ENCODE measurements at regions not wholly inside any gene's neighbourhood (a gene's known extent, or its start where the extent isn't known, plus 50 kb on each side); places are given as distances from the start of the nearest gene placed in this dataset.
A peak's percentile ranks its signal among the peaks of the same experiment; 100 is the strongest.

GRCh38 chr5:60386436-60387050 lies 313.4 kb downstream of the DEPDC1B start:
- H3K27me3 ChIP-seq (ENCODE audit: insufficient read depth, low read depth): no peaks in the 10 kb centered on the region
- H3F3A ChIP-seq (ENCODE audit: insufficient read depth, low read depth): no peaks in the 10 kb centered on the region
- no peaks in the 10 kb centered on the region for H3K36me3 ChIP-seq (ENCODE audit: low read depth)
- H3K4me3 ChIP-seq: no peak overlapping the region
- H3K4me1 ChIP-seq (replicated peaks; ENCODE audit: insufficient read depth): no peaks in the 10 kb centered on the region
- no peak overlapping the region for H2AFZ ChIP-seq
- TF ChIP-seq, protein P1, sequence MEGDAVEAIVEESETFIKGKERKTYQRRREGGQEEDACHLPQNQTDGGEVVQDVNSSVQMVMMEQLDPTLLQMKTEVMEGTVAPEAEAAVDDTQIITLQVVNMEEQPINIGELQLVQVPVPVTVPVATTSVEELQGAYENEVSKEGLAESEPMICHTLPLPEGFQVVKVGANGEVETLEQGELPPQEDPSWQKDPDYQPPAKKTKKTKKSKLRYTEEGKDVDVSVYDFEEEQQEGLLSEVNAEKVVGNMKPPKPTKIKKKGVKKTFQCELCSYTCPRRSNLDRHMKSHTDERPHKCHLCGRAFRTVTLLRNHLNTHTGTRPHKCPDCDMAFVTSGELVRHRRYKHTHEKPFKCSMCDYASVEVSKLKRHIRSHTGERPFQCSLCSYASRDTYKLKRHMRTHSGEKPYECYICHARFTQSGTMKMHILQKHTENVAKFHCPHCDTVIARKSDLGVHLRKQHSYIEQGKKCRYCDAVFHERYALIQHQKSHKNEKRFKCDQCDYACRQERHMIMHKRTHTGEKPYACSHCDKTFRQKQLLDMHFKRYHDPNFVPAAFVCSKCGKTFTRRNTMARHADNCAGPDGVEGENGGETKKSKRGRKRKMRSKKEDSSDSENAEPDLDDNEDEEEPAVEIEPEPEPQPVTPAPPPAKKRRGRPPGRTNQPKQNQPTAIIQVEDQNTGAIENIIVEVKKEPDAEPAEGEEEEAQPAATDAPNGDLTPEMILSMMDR (conservative IDR thresholded peaks at IDR 0.05): no peak
- TF ChIP-seq EZH2 (IDR thresholded peaks at IDR 0.05; ENCODE audit: low read depth): no peak
- H3K4me2 ChIP-seq: no peak overlapping the region
- BruUV-seq (replicated peaks): no TSS peak
- intact Hi-C loops (cut with micrococcal nuclease; ENCODE audit: unreplicated experiment): loop anchor here (10.0 kb wide), 1 partner anchor 222 kb away; no protein-coding TSS in a partner anchor
- CTCF ChIA-PET: no interaction called here
- no peaks in the 10 kb centered on the region for H3K9me2 ChIP-seq (ENCODE audit: insufficient read depth)
- no peak overlapping the region for H3K27ac ChIP-seq
- H4K20me1 ChIP-seq (ENCODE audit: insufficient read depth): no peaks in the 10 kb centered on the region
- no peak for DNase-seq
- H3K79me2 ChIP-seq (ENCODE audit: low read depth): no peaks in the 10 kb centered on the region
- no peaks in the 10 kb centered on the region for H3K9me3 ChIP-seq (ENCODE audit: insufficient read depth, low read depth)
- POLR2A ChIA-PET (ENCODE audit: unreplicated experiment): no interaction called here

- no peaks in the 10 kb centered on the region for H3K9me3 ChIP-seq (ENCODE audit: insufficient read depth, low read depth)
- H3K36me3 ChIP-seq (ENCODE audit: low read depth): no peaks in the 10 kb centered on the region
- intact Hi-C loops (cut with micrococcal nuclease; ENCODE audit: unreplicated experiment): loop anchor here (1.0 to 10.0 kb wide), 2 partner anchors 218 to 568 kb away; no protein-coding TSS in a partner anchor
- POLR2A ChIA-PET (ENCODE audit: unreplicated experiment): no interaction called here
- H3K27ac ChIP-seq: no peak overlapping the region
- H3K9me2 ChIP-seq (ENCODE audit: insufficient read depth): no peaks in the 10 kb centered on the region
- no peaks in the 10 kb centered on the region for H3K27me3 ChIP-seq (ENCODE audit: insufficient read depth, low read depth)
- no peaks in the 10 kb centered on the region for H3K79me2 ChIP-seq (ENCODE audit: low read depth)
- BruUV-seq (replicated peaks): no TSS peak
- H3K4me1 ChIP-seq (replicated peaks; ENCODE audit: insufficient read depth): no peaks in the 10 kb centered on the region
- no peaks in the 10 kb centered on the region for H3F3A ChIP-seq (ENCODE audit: insufficient read depth, low read depth)
- CTCF ChIA-PET: no interaction called here
- no peaks in the 10 kb centered on the region for H4K20me1 ChIP-seq (ENCODE audit: insufficient read depth)
- TF ChIP-seq, protein P1 (conservative IDR thresholded peaks at IDR 0.05): peak; percentile 42; the same call in 1 of the 2 replicates
- no peak for TF ChIP-seq EZH2 (IDR thresholded peaks at IDR 0.05; ENCODE audit: low read depth)
- DNase-seq: no peak
- H3K4me2 ChIP-seq: no peak overlapping the region
- no peak overlapping the region for H3K4me3 ChIP-seq
- H2AFZ ChIP-seq: no peak overlapping the region
These were observed 317.2 kb downstream of the DEPDC1B start for GRCh38 chr5:60382716-60383115.

- CTCF ChIA-PET: no interaction called here
- intact Hi-C loops (cut with micrococcal nuclease; ENCODE audit: unreplicated experiment): loop anchor here (10.0 kb wide), 1 partner anchor 215 kb away; no protein-coding TSS in a partner anchor
- no peak overlapping the region for H3K4me2 ChIP-seq
- H3F3A ChIP-seq (ENCODE audit: insufficient read depth, low read depth): no peaks in the 10 kb centered on the region
- no peaks in the 10 kb centered on the region for H3K36me3 ChIP-seq (ENCODE audit: low read depth)
- H3K27me3 ChIP-seq (ENCODE audit: insufficient read depth, low read depth): no peaks in the 10 kb centered on the region
- POLR2A ChIA-PET (ENCODE audit: unreplicated experiment): no interaction called here
- no peak overlapping the region for H2AFZ ChIP-seq
- TF ChIP-seq, protein P1 (conservative IDR thresholded peaks at IDR 0.05): no peak
- no peak overlapping the region for H3K27ac ChIP-seq
- no peaks in the 10 kb centered on the region for H4K20me1 ChIP-seq (ENCODE audit: insufficient read depth)
- H3K9me3 ChIP-seq (ENCODE audit: insufficient read depth, low read depth): no peaks in the 10 kb centered on the region
- H3K9me2 ChIP-seq (ENCODE audit: insufficient read depth): no peaks in the 10 kb centered on the region
- H3K4me3 ChIP-seq: no peak overlapping the region
- H3K4me1 ChIP-seq (replicated peaks; ENCODE audit: insufficient read depth): no peaks in the 10 kb centered on the region
- no peak for DNase-seq
- no TSS peak for BruUV-seq (replicated peaks)
- no peaks in the 10 kb centered on the region for H3K79me2 ChIP-seq (ENCODE audit: low read depth)
These were observed 320.1 kb downstream of the DEPDC1B start for GRCh38 chr5:60379907-60380306.
